SK-N-SH (cell line): ENCODE measurements at regions not wholly inside any gene's neighbourhood (a gene's known extent, or its start where the extent isn't known, plus 50 kb on each side); places are given as distances from the start of the nearest gene placed in this dataset.

Experiments
- CTCF ChIA-PET: fragments of 300-600, 350-600 bp; formaldehyde crosslinking; extraction: SDS; loops from one replicate; lab custom pipeline; 2021; lab: Yijun Ruan, JAX
- POLR2A ChIA-PET: fragments of 350-600 bp; sonication (Branson Sonifier 250); formaldehyde crosslinking; extraction: SDS; loops from one replicate; lab custom pipeline; 2020; ENCODE audit warnings: antibody characterized with exemption, inconsistent platforms; lab: Yijun Ruan, JAX
- DNase-seq: peaks from one replicate; pipeline ENCODE4 v3.0.0; 2012
- H2AFZ ChIP-seq: fragments of 200-600 bp; sonication (generic); 2 replicates; pipeline ENCODE4 v1.8.1; 2016; ENCODE audit warnings: antibody characterized with exemption, mild to moderate bottlenecking, low read depth
- H3F3A ChIP-seq: fragments of 200-600 bp; sonication (generic); replicated peaks from 2 replicates; pipeline ENCODE3; 2016; ENCODE audit warnings: antibody characterized with exemption, mild to moderate bottlenecking; ENCODE audit not compliant: insufficient read depth
- H3K27ac ChIP-seq, 2 experiments: fragments of 200-500 bp in 1 of 2; fragments of 200-600 bp in 1 of 2; sonication (Bioruptor generic) in 1 of 2; sonication (generic), shearing (Covaris generic) in 1 of 2; 2 replicates each; pipeline versions ENCODE4 v1.5.1 to v1.6.1; 2014 to 2016; ENCODE audit warnings: low read depth in 2 of 2, inconsistent platforms in 1 of 2, low read length in 1 of 2, mild to moderate bottlenecking in 1 of 2, mixed read lengths in 1 of 2
- H3K27me3 ChIP-seq: fragments of 200-600 bp; sonication (generic), shearing (Covaris generic); 2 replicates; pipeline ENCODE4 v1.6.1; 2016; ENCODE audit warnings: mixed run types; ENCODE audit not compliant: insufficient read depth
- H3K36me3 ChIP-seq, 2 experiments: fragments of 200-500 bp in 1 of 2; fragments of 200-600 bp in 1 of 2; sonication (Bioruptor generic) in 1 of 2; sonication (generic) in 1 of 2; replicated peaks in 1 of 2; 2 replicates each; pipeline versions ENCODE3 to v1.5.1; 2014 to 2016; ENCODE audit warnings: low read length in 1 of 2, mild to moderate bottlenecking in 1 of 2; ENCODE audit not compliant: insufficient read depth in 2 of 2, control insufficient read depth in 1 of 2
- H3K4me1 ChIP-seq, 2 experiments: fragments of 200-500 bp in 1 of 2; fragments of 200-600 bp in 1 of 2; sonication (Bioruptor generic) in 1 of 2; sonication (generic), shearing (Covaris generic) in 1 of 2; 2 replicates each; pipeline versions ENCODE4 v1.5.1 to v1.6.1; 2014 to 2016; ENCODE audit warnings: low read depth in 1 of 2, low read length in 1 of 2, mixed run types in 1 of 2; ENCODE audit not compliant: insufficient read depth in 2 of 2, control insufficient read depth in 1 of 2
- H3K4me2 ChIP-seq: fragments of 200-600 bp; sonication (generic), shearing (Covaris generic); 2 replicates; pipeline ENCODE4 v1.6.1; 2017; ENCODE audit warnings: mixed run types
- H3K4me3 ChIP-seq, 2 experiments: fragments of 200-500 bp in 1 of 2; fragments of 200-600 bp in 1 of 2; sonication (Bioruptor generic) in 1 of 2; sonication (generic), shearing (Covaris generic) in 1 of 2; 2 replicates each; pipeline versions ENCODE4 v1.5.1 to v1.8.1; 2014 to 2016; ENCODE audit warnings: low read depth in 2 of 2, inconsistent platforms in 1 of 2, low read length in 1 of 2, mild to moderate bottlenecking in 1 of 2, mixed read lengths in 1 of 2, moderate library complexity in 1 of 2
- H3K79me2 ChIP-seq: fragments of 200-600 bp; sonication (generic); 2 replicates; pipeline ENCODE4 v1.8.1; 2017; ENCODE audit warnings: mild to moderate bottlenecking; ENCODE audit not compliant: insufficient read depth
- H3K9ac ChIP-seq: fragments of 200-600 bp; sonication (generic); 2 replicates; pipeline ENCODE4 v1.6.1; 2017; ENCODE audit warnings: mixed run types
- H3K9me2 ChIP-seq: fragments of 200-600 bp; sonication (generic); 2 replicates; pipeline ENCODE4 v1.6.1; 2017; ENCODE audit warnings: mixed run types
- H3K9me3 ChIP-seq: fragments of 200-600 bp; sonication (generic); 2 replicates; pipeline ENCODE4 v1.6.1; 2017; ENCODE audit warnings: mixed run types, mild to moderate bottlenecking, moderate library complexity
- H4K20me1 ChIP-seq: fragments of 200-600 bp; sonication (generic); 2 replicates; pipeline ENCODE4 v1.6.1; 2017; ENCODE audit warnings: mild to moderate bottlenecking, mixed run types; ENCODE audit not compliant: insufficient read depth
- CHD2 ChIP-seq: fragments of 150-350 bp; IDR thresholded peaks from 2 replicates; pipeline ENCODE4 v1.6.1; 2018; ENCODE audit warnings: low read length; ENCODE audit not compliant: partially characterized antibody
- CTCF ChIP-seq: fragments of 200-600 bp; sonication (generic); IDR thresholded peaks from 2 replicates; pipeline ENCODE4 v1.6.1; 2017; ENCODE audit warnings: antibody characterized with exemption, mild to moderate bottlenecking, moderate library complexity
- ELF1 ChIP-seq: IDR thresholded peaks from 2 replicates; pipeline ENCODE4 v1.4.0; 2012
- EZH2phosphoT487 ChIP-seq: fragments of 200-600 bp; sonication (generic); IDR thresholded peaks from 2 replicates; pipeline ENCODE4 v1.6.1; 2017; ENCODE audit warnings: low read depth, mixed run types, mild to moderate bottlenecking, antibody characterized with exemption, moderate library complexity, borderline replicate concordance
- FOXJ3 ChIP-seq: sonication (generic); formaldehyde crosslinking; IDR thresholded peaks from 2 replicates; pipeline ENCODE4 v1.5.1; 2020; ENCODE audit warnings: mild to moderate bottlenecking, missing genetic modification reagents
- JUND ChIP-seq: IDR thresholded peaks from 2 replicates; pipeline ENCODE4 v1.4.0; 2012
- MXI1 ChIP-seq: IDR thresholded peaks from 2 replicates; pipeline ENCODE4 v1.6.1; 2012; ENCODE audit warnings: mild to moderate bottlenecking, low read depth, low read length, improper control_type of control experiment
- NRF1 ChIP-seq: IDR thresholded peaks from 2 replicates; pipeline ENCODE4 v1.6.1; 2012; ENCODE audit warnings: low read depth, mild to moderate bottlenecking, low read length
- RAD21 ChIP-seq: IDR thresholded peaks from 2 replicates; pipeline ENCODE4 v1.6.1; 2012; ENCODE audit warnings: mild to moderate bottlenecking, low read length
- SMC3 ChIP-seq: IDR thresholded peaks from 2 replicates; pipeline ENCODE4 v1.6.1; 2012; ENCODE audit warnings: low read depth, low read length, improper control_type of control experiment
- TEAD4 ChIP-seq: IDR thresholded peaks from 2 replicates; pipeline ENCODE4 v1.4.0; 2012; ENCODE audit warnings: mild to moderate bottlenecking, borderline replicate concordance; ENCODE audit not compliant: insufficient read depth
- USF1 ChIP-seq: IDR thresholded peaks from 2 replicates; pipeline ENCODE4 v1.4.0; 2012; ENCODE audit warnings: low read depth, borderline replicate concordance
- YY1 ChIP-seq: IDR thresholded peaks from 2 replicates; pipeline ENCODE4 v1.4.0; 2012; ENCODE audit warnings: low read depth, mild to moderate bottlenecking
- WGBS: methylation state at CpG from one replicate; pipeline ENCODE4 v1.1.6; 2017; ENCODE audit warnings: low lambda C conversion rate; 5-methylcytosine and 5-hydroxymethylcytosine counted together

GRCh38 chr1:242692988-242693387 lies 168.5 kb upstream of the PLD5 start:
- no peak overlapping the region for H3K27ac ChIP-seq
- TF ChIP-seq FOXJ3 (CRISPR knock-in tag), result no peak
- no peak for TF ChIP-seq CTCF
- no peak for TF ChIP-seq TEAD4
- TF ChIP-seq RAD21, result no peak
- no peak for TF ChIP-seq YY1
- TF ChIP-seq EZH2phosphoT487, result no peak
- no peak for TF ChIP-seq CHD2
- no peak for TF ChIP-seq JUND
- no peak for TF ChIP-seq MXI1
- TF ChIP-seq ELF1, result no peak
- TF ChIP-seq USF1, result no peak
- TF ChIP-seq SMC3, result no peak
- TF ChIP-seq NRF1, result no peak
- WGBS, result 17% methylated on average over 2 of the region's 2 CpGs
- H3K36me3 ChIP-seq, result peaks cover 0 to 1% of the 10 kb centered on the region in 2 experiments
- no peak overlapping the region for H3K4me2 ChIP-seq
- H3K4me3 ChIP-seq, result no peak overlapping the region
- no peak overlapping the region for H3K9ac ChIP-seq
- no peaks in the 10 kb centered on the region for H3K27me3 ChIP-seq
- H3F3A ChIP-seq, result no peaks in the 10 kb centered on the region
- ChIA-PET CTCF (interaction anchor here (1.2 kb wide), 1 partner anchor 23 kb away, joined by 5 read pairs; no protein-coding TSS in a partner anchor), POLR2A (no interaction called here)
- no peaks in the 10 kb centered on the region for H3K79me2 ChIP-seq
- H2AFZ ChIP-seq, result no peak overlapping the region
- H4K20me1 ChIP-seq, result no peaks in the 10 kb centered on the region
- H3K4me1 ChIP-seq, result no peaks in the 10 kb centered on the region
- no peaks in the 10 kb centered on the region for H3K9me2 ChIP-seq
- H3K9me3 ChIP-seq, result no peaks in the 10 kb centered on the region
- DNase-seq, result no peak

GRCh38 chr1:242691610-242691945 lies 167.1 kb upstream of the PLD5 start:
- Histone ChIP-seq H3F3A (no peaks in the 10 kb centered on the region), H3K4me2 (no peak overlapping the region), H3K9me3 (no peaks in the 10 kb centered on the region), H4K20me1 (no peaks in the 10 kb centered on the region), H3K79me2 (no peaks in the 10 kb centered on the region), H3K4me3 (no peak overlapping the region), H3K27ac (no peak overlapping the region), H2AFZ (no peak overlapping the region), H3K36me3 (peaks cover 0 to 3% of the 10 kb centered on the region in 2 experiments), H3K27me3 (no peaks in the 10 kb centered on the region), H3K9me2 (no peaks in the 10 kb centered on the region), H3K4me1 (no peaks in the 10 kb centered on the region), H3K9ac (no peak overlapping the region)
- WGBS, result 22% methylated on average over 2 of the region's 2 CpGs
- CTCF ChIA-PET, result no interaction called here
- no peak for TF ChIP-seq RAD21
- POLR2A ChIA-PET, result no interaction called here
- DNase-seq, result no peak
